ENCODE measurements at regions not wholly inside any gene's neighbourhood (a gene's known extent, or its start where the extent isn't known, plus 50 kb on each side); places are given as distances from the start of the nearest gene placed in this dataset.

DNA sequence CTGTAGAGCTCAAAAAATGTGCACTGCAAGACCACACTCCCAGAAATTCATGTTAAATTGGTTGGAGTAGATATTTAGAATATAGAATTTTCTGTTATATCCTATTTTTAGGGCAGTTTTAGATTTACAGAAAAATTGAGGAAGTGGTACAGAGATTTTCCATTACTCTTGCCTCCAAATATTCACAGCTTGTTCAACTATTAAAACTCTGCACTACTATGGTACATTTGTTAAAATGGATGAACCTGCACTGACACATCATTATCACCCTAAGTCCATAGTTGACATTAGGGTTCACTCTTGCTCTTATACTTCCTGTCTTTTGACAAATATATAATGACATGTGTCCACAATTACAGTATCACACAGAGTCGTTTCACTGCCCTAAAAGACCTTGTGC lies 1724.5 kb downstream of the C4orf33 start:
- H3K9me3 ChIP-seq (ENCODE audit: insufficient read depth, low read length, severe bottlenecking): no peaks in the 10 kb centered on the region
- H3K27ac ChIP-seq (ENCODE audit: low read length): no peak overlapping the region
- H3K79me2 ChIP-seq (ENCODE audit: insufficient read depth, low read length): no peaks in the 10 kb centered on the region
- H2AFZ ChIP-seq (ENCODE audit: low read depth, low read length): no peak overlapping the region
- H3K4me2 ChIP-seq (ENCODE audit: insufficient read depth, low read length): no peak overlapping the region
- H3K36me3 ChIP-seq (ENCODE audit: insufficient read depth, low read length): no peaks in the 10 kb centered on the region
- TF ChIP-seq EZH2 (IDR thresholded peaks at IDR 0.05; ENCODE audit: borderline replicate concordance, low read depth, low read length, severe bottlenecking): no peak
- TF ChIP-seq, protein P1, sequence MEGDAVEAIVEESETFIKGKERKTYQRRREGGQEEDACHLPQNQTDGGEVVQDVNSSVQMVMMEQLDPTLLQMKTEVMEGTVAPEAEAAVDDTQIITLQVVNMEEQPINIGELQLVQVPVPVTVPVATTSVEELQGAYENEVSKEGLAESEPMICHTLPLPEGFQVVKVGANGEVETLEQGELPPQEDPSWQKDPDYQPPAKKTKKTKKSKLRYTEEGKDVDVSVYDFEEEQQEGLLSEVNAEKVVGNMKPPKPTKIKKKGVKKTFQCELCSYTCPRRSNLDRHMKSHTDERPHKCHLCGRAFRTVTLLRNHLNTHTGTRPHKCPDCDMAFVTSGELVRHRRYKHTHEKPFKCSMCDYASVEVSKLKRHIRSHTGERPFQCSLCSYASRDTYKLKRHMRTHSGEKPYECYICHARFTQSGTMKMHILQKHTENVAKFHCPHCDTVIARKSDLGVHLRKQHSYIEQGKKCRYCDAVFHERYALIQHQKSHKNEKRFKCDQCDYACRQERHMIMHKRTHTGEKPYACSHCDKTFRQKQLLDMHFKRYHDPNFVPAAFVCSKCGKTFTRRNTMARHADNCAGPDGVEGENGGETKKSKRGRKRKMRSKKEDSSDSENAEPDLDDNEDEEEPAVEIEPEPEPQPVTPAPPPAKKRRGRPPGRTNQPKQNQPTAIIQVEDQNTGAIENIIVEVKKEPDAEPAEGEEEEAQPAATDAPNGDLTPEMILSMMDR (IDR thresholded peaks at IDR 0.05; ENCODE audit: borderline replicate concordance, extremely low read depth, low read length, poor library complexity, severe bottlenecking): no peak
- ATAC-seq (ENCODE audit: insufficient read depth, low read depth): no peak
- H3K9ac ChIP-seq (ENCODE audit: low read depth, low read length): no peak overlapping the region
- H3K4me3 ChIP-seq (ENCODE audit: low read depth in 1 of 2, low read length in 2 of 2): no peak overlapping the region
- no peaks in the 10 kb centered on the region for H3K27me3 ChIP-seq (ENCODE audit: insufficient read depth, low read length, poor library complexity)
- no peaks in the 10 kb centered on the region for H3K4me1 ChIP-seq (ENCODE audit: insufficient read depth, low read length)
- DNase-seq: no peak
- no peaks in the 10 kb centered on the region for H4K20me1 ChIP-seq (ENCODE audit: insufficient read depth, low read length)

DNA sequence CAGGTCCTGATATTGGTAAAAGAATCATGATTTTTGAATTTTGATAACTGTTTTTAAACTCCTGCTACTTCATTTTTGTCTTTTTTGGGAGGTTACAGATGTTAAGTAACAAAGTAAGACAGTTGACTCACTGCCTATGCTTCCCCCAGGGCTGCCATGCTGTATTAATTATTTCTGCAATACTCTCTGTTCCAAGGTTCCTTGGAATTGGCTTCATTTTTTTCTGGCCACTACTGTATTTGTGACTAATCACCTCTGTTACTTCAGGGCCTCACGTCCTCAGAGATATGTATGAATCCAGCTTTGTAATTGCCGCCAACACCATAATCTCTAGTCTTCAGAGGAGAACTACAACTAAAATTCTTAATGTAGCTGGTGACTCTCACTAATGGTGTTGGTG lies 1729.3 kb downstream of the C4orf33 start:
- TF ChIP-seq, protein P1 (IDR thresholded peaks at IDR 0.05; ENCODE audit: borderline replicate concordance, extremely low read depth, low read length, poor library complexity, severe bottlenecking): no peak
- TF ChIP-seq EZH2 (IDR thresholded peaks at IDR 0.05; ENCODE audit: borderline replicate concordance, low read depth, low read length, severe bottlenecking): no peak
- H3K4me3 ChIP-seq (ENCODE audit: low read depth in 1 of 2, low read length in 2 of 2): no peak overlapping the region
- H2AFZ ChIP-seq (ENCODE audit: low read depth, low read length): no peak overlapping the region

DNA sequence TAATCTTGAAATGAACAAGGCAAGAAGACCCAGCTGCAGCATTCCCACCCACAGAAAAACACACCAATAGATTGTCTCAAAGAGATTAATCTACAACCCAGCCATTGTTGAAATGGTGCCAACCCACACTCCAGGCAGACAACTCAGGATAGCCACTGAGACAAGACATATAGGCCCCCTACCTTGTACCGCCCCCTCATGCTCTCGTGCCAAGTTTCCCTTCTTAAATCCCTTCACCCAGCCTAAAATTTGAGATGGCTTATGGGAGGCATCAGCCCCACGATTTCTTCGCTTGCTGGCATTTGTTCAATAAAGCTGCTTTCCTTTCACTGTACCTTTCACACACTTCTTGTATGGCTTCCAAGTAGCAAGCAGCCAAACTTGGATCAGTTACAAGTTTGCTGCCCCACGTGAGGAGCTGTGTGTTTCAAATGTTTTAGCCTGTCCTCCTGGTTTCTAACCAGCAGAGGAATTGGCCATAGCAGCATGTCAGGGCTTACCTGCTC lies 1754.1 kb downstream of the C4orf33 start:
- Histone ChIP-seq H2AFZ (ENCODE audit: low read depth, low read length) (no peak overlapping the region), H3K27me3 (ENCODE audit: insufficient read depth, low read length, poor library complexity) (no peaks in the 10 kb centered on the region), H4K20me1 (ENCODE audit: insufficient read depth, low read length) (no peaks in the 10 kb centered on the region), H3K4me2 (ENCODE audit: insufficient read depth, low read length) (no peak overlapping the region), H3K4me3 (ENCODE audit: low read depth in 1 of 2, low read length in 2 of 2) (no peak overlapping the region), H3K9me3 (ENCODE audit: insufficient read depth, low read length, severe bottlenecking) (no peaks in the 10 kb centered on the region), H3K9ac (ENCODE audit: low read depth, low read length) (no peak overlapping the region), H3K27ac (ENCODE audit: low read length) (no peak overlapping the region), H3K79me2 (ENCODE audit: insufficient read depth, low read length) (no peaks in the 10 kb centered on the region), H3K4me1 (ENCODE audit: insufficient read depth, low read length) (no peaks in the 10 kb centered on the region), H3K36me3 (ENCODE audit: insufficient read depth, low read length) (no peaks in the 10 kb centered on the region)
- ATAC-seq (ENCODE audit: insufficient read depth, low read depth): no peak; the same call in 2 of the 3 replicates
- no peak for DNase-seq
- TF ChIP-seq, protein P1 (IDR thresholded peaks at IDR 0.05; ENCODE audit: borderline replicate concordance, extremely low read depth, low read length, poor library complexity, severe bottlenecking): no peak
- TF ChIP-seq EZH2 (IDR thresholded peaks at IDR 0.05; ENCODE audit: borderline replicate concordance, low read depth, low read length, severe bottlenecking): no peak

More for the DNA sequence above, 1729.3 kb downstream of the C4orf33 start:
- H3K27me3 ChIP-seq (ENCODE audit: insufficient read depth, low read length, poor library complexity): no peaks in the 10 kb centered on the region
- no peaks in the 10 kb centered on the region for H3K79me2 ChIP-seq (ENCODE audit: insufficient read depth, low read length)
- H3K36me3 ChIP-seq (ENCODE audit: insufficient read depth, low read length): no peaks in the 10 kb centered on the region
- H3K9me3 ChIP-seq (ENCODE audit: insufficient read depth, low read length, severe bottlenecking): no peaks in the 10 kb centered on the region
- no peak overlapping the region for H3K27ac ChIP-seq (ENCODE audit: low read length)
- ATAC-seq (ENCODE audit: insufficient read depth, low read depth) (no peak), DNase-seq (no peak)
- H3K9ac ChIP-seq (ENCODE audit: low read depth, low read length): no peak overlapping the region
- no peaks in the 10 kb centered on the region for H3K4me1 ChIP-seq (ENCODE audit: insufficient read depth, low read length)
- no peaks in the 10 kb centered on the region for H4K20me1 ChIP-seq (ENCODE audit: insufficient read depth, low read length)
- no peak overlapping the region for H3K4me2 ChIP-seq (ENCODE audit: insufficient read depth, low read length)

DNA sequence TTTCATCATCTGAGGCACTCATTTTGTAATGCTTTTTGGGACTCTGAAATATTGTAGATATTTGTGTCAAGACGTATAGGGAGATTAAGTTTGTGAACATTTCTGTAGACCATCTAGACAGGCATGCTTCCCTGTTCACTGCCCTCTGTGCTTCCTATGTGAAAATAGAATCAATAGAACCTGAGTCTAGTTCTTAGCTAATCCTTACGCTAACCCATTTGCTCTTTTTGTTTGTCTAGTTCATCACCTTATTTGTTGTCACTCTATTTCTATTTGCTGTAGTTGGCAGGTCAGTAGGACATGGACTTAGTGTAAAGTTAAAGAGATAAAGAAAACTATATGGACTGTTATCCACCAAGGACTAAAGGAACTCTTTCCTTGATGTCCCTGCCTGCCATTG lies 1755.2 kb downstream of the C4orf33 start:
- no peak for ATAC-seq (ENCODE audit: insufficient read depth, low read depth)
- H3K4me1 ChIP-seq (ENCODE audit: insufficient read depth, low read length): no peaks in the 10 kb centered on the region
- H3K79me2 ChIP-seq (ENCODE audit: insufficient read depth, low read length): no peaks in the 10 kb centered on the region
- H3K4me3 ChIP-seq (ENCODE audit: low read depth in 1 of 2, low read length in 2 of 2): no peak overlapping the region
- no peak overlapping the region for H3K4me2 ChIP-seq (ENCODE audit: insufficient read depth, low read length)
- no peaks in the 10 kb centered on the region for H4K20me1 ChIP-seq (ENCODE audit: insufficient read depth, low read length)
- H3K27me3 ChIP-seq (ENCODE audit: insufficient read depth, low read length, poor library complexity): no peaks in the 10 kb centered on the region
- TF ChIP-seq, protein P1 (IDR thresholded peaks at IDR 0.05; ENCODE audit: borderline replicate concordance, extremely low read depth, low read length, poor library complexity, severe bottlenecking): no peak
- no peak for TF ChIP-seq EZH2 (IDR thresholded peaks at IDR 0.05; ENCODE audit: borderline replicate concordance, low read depth, low read length, severe bottlenecking)
- no peak overlapping the region for H3K9ac ChIP-seq (ENCODE audit: low read depth, low read length)
- no peak overlapping the region for H2AFZ ChIP-seq (ENCODE audit: low read depth, low read length)
- no peaks in the 10 kb centered on the region for H3K36me3 ChIP-seq (ENCODE audit: insufficient read depth, low read length)
- H3K9me3 ChIP-seq (ENCODE audit: insufficient read depth, low read length, severe bottlenecking): no peaks in the 10 kb centered on the region
- no peak overlapping the region for H3K27ac ChIP-seq (ENCODE audit: low read length)
- no peak for DNase-seq

Data from DND-41 (cell line).